Right atrium auricular region (tissue), 2 donors: ENCODE measurements at regions not wholly inside any gene's neighbourhood (a gene's known extent, or its start where the extent isn't known, plus 50 kb on each side); places are given as distances from the start of the nearest gene placed in this dataset.

Experiments used
- DNase-seq: peaks from one replicate; pipeline ENCODE4 v3.0.0-alpha.2; 2019; ENCODE audit warnings: low spot score
- H3K27ac ChIP-seq, 2 donors: fragments of 200-600 bp; sonication (generic); 1 replicate in 1 of 2; 2 replicates in 1 of 2; pipeline ENCODE4 v1.5.1; 2016 to 2019
- H3K27me3 ChIP-seq, 2 donors: fragments of 200-600 bp; sonication (generic); one replicate each; pipeline versions ENCODE4 v1.5.1 to v1.6.0; 2017 to 2019
- H3K36me3 ChIP-seq: fragments of 200-600 bp; sonication (generic); one replicate; pipeline ENCODE4 v1.5.1; 2016
- H3K4me1 ChIP-seq, 2 donors: fragments of 200-600 bp; sonication (generic); one replicate each; pipeline versions ENCODE4 v1.5.1 to v1.6.0; 2017 to 2019
- H3K4me3 ChIP-seq, 2 donors: fragments of 200-600 bp; sonication (generic); 1 replicate in 1 of 2; 2 replicates in 1 of 2; pipeline ENCODE4 v1.5.1; 2017 to 2019; ENCODE audit warnings: mild to moderate bottlenecking in 1 of 2, moderate library complexity in 1 of 2
- H3K9me3 ChIP-seq, 2 donors: fragments of 200-600 bp; sonication (generic); one replicate each; pipeline ENCODE4 v1.5.1; 2019
- CTCF ChIP-seq, 2 donors: fragments of 200-600 bp; sonication (generic); IDR thresholded peaks; one replicate each; pipeline ENCODE4 v1.5.1; 2019; ENCODE audit warnings: antibody characterized with exemption in 2 of 2

- no peak for DNase-seq
- no peaks in the 10 kb centered on the region for H3K9me3 ChIP-seq
- no peak overlapping the region for H3K4me3 ChIP-seq
- H3K4me1 ChIP-seq: no peaks in the 10 kb centered on the region
- TF ChIP-seq CTCF (IDR thresholded peaks at IDR 0.05): no peak
- H3K27me3 ChIP-seq: no peaks in the 10 kb centered on the region
- no peak overlapping the region for H3K27ac ChIP-seq
- H3K36me3 ChIP-seq: no peaks in the 10 kb centered on the region
Observed at GRCh38 chr18:38933322-38933721, 1367.7 kb upstream of the CELF4 start.

GRCh38 chr18:38932752-38933151 is 1367.2 kb upstream of the CELF4 start:
- no peak for TF ChIP-seq CTCF (IDR thresholded peaks at IDR 0.05)
- DNase-seq: no peak
- H3K27ac ChIP-seq: no peak overlapping the region
- H3K4me1 ChIP-seq: no peaks in the 10 kb centered on the region
- no peaks in the 10 kb centered on the region for H3K36me3 ChIP-seq
- no peaks in the 10 kb centered on the region for H3K9me3 ChIP-seq
- no peaks in the 10 kb centered on the region for H3K27me3 ChIP-seq
- no peak overlapping the region for H3K4me3 ChIP-seq

GRCh38 chr18:38931754-38932050 is 1366.1 kb upstream of the CELF4 start:
- Histone ChIP-seq H3K4me3 (no peak overlapping the region), H3K4me1 (no peaks in the 10 kb centered on the region), H3K27me3 (no peaks in the 10 kb centered on the region), H3K9me3 (no peaks in the 10 kb centered on the region), H3K36me3 (no peaks in the 10 kb centered on the region), H3K27ac (no peak overlapping the region)
- no peak for DNase-seq
- no peak for TF ChIP-seq CTCF (IDR thresholded peaks at IDR 0.05)

- no peaks in the 10 kb centered on the region for H3K27me3 ChIP-seq
- H3K36me3 ChIP-seq: no peaks in the 10 kb centered on the region
- DNase-seq: no peak
- H3K4me3 ChIP-seq: no peak overlapping the region
- H3K27ac ChIP-seq: no peak overlapping the region
- no peak for TF ChIP-seq CTCF (IDR thresholded peaks at IDR 0.05)
- no peaks in the 10 kb centered on the region for H3K4me1 ChIP-seq
- no peaks in the 10 kb centered on the region for H3K9me3 ChIP-seq
Observed at GRCh38 chr18:38930881-38931753, 1365.5 kb upstream of the CELF4 start.

GRCh38 chr18:38923540-38923939 is 1357.9 kb upstream of the CELF4 start:
- Histone ChIP-seq H3K4me3 (no peak overlapping the region), H3K36me3 (no peaks in the 10 kb centered on the region)

More at GRCh38 chr18:38923540-38923939, 1357.9 kb upstream of the CELF4 start:
- Histone ChIP-seq H3K27ac (no peak overlapping the region), H3K27me3 (no peaks in the 10 kb centered on the region), H3K4me1 (no peaks in the 10 kb centered on the region), H3K9me3 (no peaks in the 10 kb centered on the region)
- TF ChIP-seq CTCF (IDR thresholded peaks at IDR 0.05): no peak
- no peak for DNase-seq
